PC-3 (cell line): ENCODE measurements at regions not wholly inside any gene's neighbourhood (a gene's known extent, or its start where the extent isn't known, plus 50 kb on each side); places are given as distances from the start of the nearest gene placed in this dataset.

ENCODE experiments used
- EZH2 ChIP-seq: fragments of 300-600 bp; sonication (generic); IDR thresholded peaks from one replicate; pipeline ENCODE4 v1.6.1; 2017; ENCODE audit warnings: antibody characterized with exemption, mild to moderate bottlenecking, low read length; ENCODE audit not compliant: unreplicated experiment
- EZH2phosphoT487 ChIP-seq: fragments of 300-600 bp; sonication (generic); IDR thresholded peaks from 2 replicates; pipeline ENCODE4 v1.6.1; 2018; ENCODE audit warnings: mild to moderate bottlenecking, antibody characterized with exemption, low read length, borderline replicate concordance
- TF ChIP-seq, protein P1 (sequence below): fragments of 300-600 bp; sonication (generic); conservative IDR thresholded peaks from 2 replicates; pipeline ENCODE4 v1.5.1; 2017; ENCODE audit warnings: antibody characterized with exemption, low read depth, mild to moderate bottlenecking, low read length

DNA sequence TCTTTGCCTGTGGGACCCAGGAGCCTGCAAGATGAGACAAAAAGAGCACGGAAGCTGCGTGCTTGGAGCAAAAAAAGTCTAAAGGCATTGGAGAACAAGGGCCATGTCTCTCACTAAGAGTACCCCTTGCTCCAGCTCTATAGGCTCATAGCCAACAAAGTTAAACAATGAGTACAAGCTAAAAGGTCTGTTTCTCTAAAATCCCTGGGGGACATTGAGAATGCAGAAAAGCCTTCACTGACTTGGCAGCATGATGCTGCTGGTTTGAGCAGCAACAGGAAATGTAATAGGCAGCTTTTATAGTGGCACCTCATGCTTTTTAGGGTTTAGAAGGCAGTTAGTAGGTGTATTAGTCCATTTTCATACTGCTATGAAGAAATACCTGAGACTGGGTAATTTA is 287.5 kb downstream of the SMARCA2 start:
- TF ChIP-seq EZH2 (no peak), EZH2phosphoT487 (no peak)
- TF ChIP-seq, protein P1, sequence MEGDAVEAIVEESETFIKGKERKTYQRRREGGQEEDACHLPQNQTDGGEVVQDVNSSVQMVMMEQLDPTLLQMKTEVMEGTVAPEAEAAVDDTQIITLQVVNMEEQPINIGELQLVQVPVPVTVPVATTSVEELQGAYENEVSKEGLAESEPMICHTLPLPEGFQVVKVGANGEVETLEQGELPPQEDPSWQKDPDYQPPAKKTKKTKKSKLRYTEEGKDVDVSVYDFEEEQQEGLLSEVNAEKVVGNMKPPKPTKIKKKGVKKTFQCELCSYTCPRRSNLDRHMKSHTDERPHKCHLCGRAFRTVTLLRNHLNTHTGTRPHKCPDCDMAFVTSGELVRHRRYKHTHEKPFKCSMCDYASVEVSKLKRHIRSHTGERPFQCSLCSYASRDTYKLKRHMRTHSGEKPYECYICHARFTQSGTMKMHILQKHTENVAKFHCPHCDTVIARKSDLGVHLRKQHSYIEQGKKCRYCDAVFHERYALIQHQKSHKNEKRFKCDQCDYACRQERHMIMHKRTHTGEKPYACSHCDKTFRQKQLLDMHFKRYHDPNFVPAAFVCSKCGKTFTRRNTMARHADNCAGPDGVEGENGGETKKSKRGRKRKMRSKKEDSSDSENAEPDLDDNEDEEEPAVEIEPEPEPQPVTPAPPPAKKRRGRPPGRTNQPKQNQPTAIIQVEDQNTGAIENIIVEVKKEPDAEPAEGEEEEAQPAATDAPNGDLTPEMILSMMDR, result no peak
